ENCODE measurements at regions not wholly inside any gene's neighbourhood (a gene's known extent, or its start where the extent isn't known, plus 50 kb on each side); places are given as distances from the start of the nearest gene placed in this dataset.

DNA sequence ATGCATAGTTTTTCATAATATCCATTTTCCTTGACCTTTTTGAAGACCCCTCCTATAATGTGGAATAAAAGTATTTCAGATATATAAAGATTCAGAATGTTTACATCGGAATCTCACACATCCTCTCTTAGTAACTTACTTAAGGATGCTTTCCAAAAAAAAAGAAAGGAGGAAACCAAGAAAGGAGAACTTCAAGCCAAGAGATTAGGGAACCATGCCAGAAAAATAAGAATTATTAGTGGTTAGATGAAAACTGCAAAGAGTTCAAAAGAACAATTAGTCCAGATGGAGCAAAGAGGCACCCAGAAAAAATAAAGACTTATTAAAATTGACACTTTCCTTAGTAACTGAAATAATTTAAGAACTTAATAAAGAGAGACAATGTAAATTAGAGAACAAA lies 179.2 kb downstream of the DUSP6 start:
- no peak overlapping the region for H3K9ac ChIP-seq
- no peak overlapping the region for H3K27ac ChIP-seq
- TF ChIP-seq, protein P1, sequence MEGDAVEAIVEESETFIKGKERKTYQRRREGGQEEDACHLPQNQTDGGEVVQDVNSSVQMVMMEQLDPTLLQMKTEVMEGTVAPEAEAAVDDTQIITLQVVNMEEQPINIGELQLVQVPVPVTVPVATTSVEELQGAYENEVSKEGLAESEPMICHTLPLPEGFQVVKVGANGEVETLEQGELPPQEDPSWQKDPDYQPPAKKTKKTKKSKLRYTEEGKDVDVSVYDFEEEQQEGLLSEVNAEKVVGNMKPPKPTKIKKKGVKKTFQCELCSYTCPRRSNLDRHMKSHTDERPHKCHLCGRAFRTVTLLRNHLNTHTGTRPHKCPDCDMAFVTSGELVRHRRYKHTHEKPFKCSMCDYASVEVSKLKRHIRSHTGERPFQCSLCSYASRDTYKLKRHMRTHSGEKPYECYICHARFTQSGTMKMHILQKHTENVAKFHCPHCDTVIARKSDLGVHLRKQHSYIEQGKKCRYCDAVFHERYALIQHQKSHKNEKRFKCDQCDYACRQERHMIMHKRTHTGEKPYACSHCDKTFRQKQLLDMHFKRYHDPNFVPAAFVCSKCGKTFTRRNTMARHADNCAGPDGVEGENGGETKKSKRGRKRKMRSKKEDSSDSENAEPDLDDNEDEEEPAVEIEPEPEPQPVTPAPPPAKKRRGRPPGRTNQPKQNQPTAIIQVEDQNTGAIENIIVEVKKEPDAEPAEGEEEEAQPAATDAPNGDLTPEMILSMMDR (conservative IDR thresholded peaks at IDR 0.05; ENCODE audit: low read depth, low read length) = no peak
- H3K27me3 ChIP-seq (ENCODE audit: insufficient read depth, low read depth) = no peaks in the 10 kb centered on the region
- no peaks in the 10 kb centered on the region for H4K20me1 ChIP-seq (ENCODE audit: insufficient read depth)
- no peak overlapping the region for H3K4me2 ChIP-seq
- H2AFZ ChIP-seq (ENCODE audit: low read depth) = no peak overlapping the region
- H3K4me3 ChIP-seq (IDR thresholded peaks at IDR 0.05; ENCODE audit: insufficient read depth, low read depth, low read length) = no peak overlapping the region
- H3K79me2 ChIP-seq (ENCODE audit: insufficient read depth, low read depth) = no peaks in the 10 kb centered on the region
- H3K36me3 ChIP-seq (ENCODE audit: insufficient read depth) = no peaks in the 10 kb centered on the region
- H3K4me1 ChIP-seq (ENCODE audit: low read depth, poor library complexity, severe bottlenecking) = no peaks in the 10 kb centered on the region

DNA sequence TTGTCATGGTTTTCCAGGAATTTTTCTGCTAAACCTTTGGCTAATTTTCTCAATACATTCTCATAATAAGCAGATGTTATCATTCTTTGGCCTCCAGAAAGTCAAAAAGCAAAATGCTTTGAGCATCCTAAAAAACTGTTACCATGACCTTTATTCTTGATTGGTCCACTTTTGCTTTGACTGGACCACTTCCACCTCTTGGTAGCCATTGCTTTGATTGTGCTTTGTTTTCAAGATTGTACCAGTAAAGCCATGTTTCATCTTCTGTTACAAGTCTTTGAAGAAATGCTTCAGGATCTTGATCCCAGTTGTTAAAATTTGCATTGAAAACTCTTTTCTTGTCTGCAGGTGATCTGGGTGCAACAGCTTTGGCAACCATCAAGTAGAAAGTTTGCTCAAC lies 180.1 kb downstream of the DUSP6 start:
- H3K4me1 ChIP-seq (ENCODE audit: low read depth, poor library complexity, severe bottlenecking) = no peaks in the 10 kb centered on the region
- H3K4me2 ChIP-seq = no peak overlapping the region
- no peaks in the 10 kb centered on the region for H4K20me1 ChIP-seq (ENCODE audit: insufficient read depth)
- H2AFZ ChIP-seq (ENCODE audit: low read depth) = no peak overlapping the region
- no peaks in the 10 kb centered on the region for H3K79me2 ChIP-seq (ENCODE audit: insufficient read depth, low read depth)
- H3K4me3 ChIP-seq (IDR thresholded peaks at IDR 0.05; ENCODE audit: insufficient read depth, low read depth, low read length) = no peak overlapping the region
- H3K27me3 ChIP-seq (ENCODE audit: insufficient read depth, low read depth) = no peaks in the 10 kb centered on the region
- H3K9ac ChIP-seq = no peak overlapping the region
- H3K27ac ChIP-seq = no peak overlapping the region
- no peaks in the 10 kb centered on the region for H3K36me3 ChIP-seq (ENCODE audit: insufficient read depth)
- TF ChIP-seq, protein P1 (conservative IDR thresholded peaks at IDR 0.05; ENCODE audit: low read depth, low read length) = no peak

DNA sequence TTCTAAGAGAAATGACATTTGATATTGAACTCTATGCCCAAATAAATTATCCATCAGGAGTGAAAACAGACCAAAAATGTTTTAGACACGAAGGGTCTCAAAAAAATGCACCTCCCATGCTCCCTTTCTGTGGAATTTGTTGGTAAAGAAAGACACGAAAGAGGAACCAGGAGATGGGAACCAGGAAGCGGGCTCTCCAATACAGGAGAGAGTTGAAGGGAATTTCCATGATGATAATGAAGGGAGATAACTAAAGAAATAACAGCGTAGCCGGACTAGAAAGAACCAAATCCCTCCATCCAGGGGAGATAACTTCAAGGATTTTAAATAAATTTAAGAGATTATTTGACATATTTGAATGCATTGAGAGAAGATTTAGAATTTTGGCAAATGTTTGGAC lies 183.0 kb downstream of the DUSP6 start:
- Histone ChIP-seq H3K4me2 (no peak overlapping the region), H3K4me3 (IDR thresholded peaks at IDR 0.05; ENCODE audit: insufficient read depth, low read depth, low read length) (no peak overlapping the region), H3K9ac (no peak overlapping the region), H3K79me2 (ENCODE audit: insufficient read depth, low read depth) (no peaks in the 10 kb centered on the region), H3K27ac (no peak overlapping the region), H4K20me1 (ENCODE audit: insufficient read depth) (no peaks in the 10 kb centered on the region), H3K4me1 (ENCODE audit: low read depth, poor library complexity, severe bottlenecking) (peaks cover 5% of the 10 kb centered on the region), H3K36me3 (ENCODE audit: insufficient read depth) (no peaks in the 10 kb centered on the region), H3K27me3 (ENCODE audit: insufficient read depth, low read depth) (no peaks in the 10 kb centered on the region), H2AFZ (ENCODE audit: low read depth) (no peak overlapping the region)
- TF ChIP-seq, protein P1 (conservative IDR thresholded peaks at IDR 0.05; ENCODE audit: low read depth, low read length) = no peak

DNA sequence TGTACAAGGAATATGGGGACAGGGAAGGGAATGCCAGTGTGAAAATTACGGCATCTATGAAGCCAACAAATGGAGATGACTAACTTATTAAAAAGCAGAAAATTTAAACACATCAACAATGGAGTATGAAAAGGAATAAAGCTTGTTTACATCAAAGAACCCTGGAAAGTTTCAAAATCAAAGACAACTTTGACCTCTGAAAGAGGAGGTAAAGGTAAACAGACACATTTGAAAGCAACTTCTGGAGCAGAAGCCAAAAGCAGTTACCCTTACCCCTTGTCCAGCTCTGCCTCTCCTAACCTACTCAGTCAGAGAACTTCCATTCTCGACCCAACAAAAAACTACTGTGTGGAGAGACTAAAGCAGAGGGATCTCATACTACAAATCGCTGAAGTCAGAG lies 184.3 kb downstream of the DUSP6 start:
- Histone ChIP-seq H3K79me2 (ENCODE audit: insufficient read depth, low read depth) (no peaks in the 10 kb centered on the region), H3K4me1 (ENCODE audit: low read depth, poor library complexity, severe bottlenecking) (peaks cover 9% of the 10 kb centered on the region), H4K20me1 (ENCODE audit: insufficient read depth) (no peaks in the 10 kb centered on the region), H2AFZ (ENCODE audit: low read depth) (no peak overlapping the region), H3K36me3 (ENCODE audit: insufficient read depth) (no peaks in the 10 kb centered on the region), H3K27ac (no peak overlapping the region), H3K9ac (no peak overlapping the region), H3K4me2 (no peak overlapping the region), H3K27me3 (ENCODE audit: insufficient read depth, low read depth) (no peaks in the 10 kb centered on the region), H3K4me3 (IDR thresholded peaks at IDR 0.05; ENCODE audit: insufficient read depth, low read depth, low read length) (no peak overlapping the region)
- TF ChIP-seq, protein P1 (conservative IDR thresholded peaks at IDR 0.05; ENCODE audit: low read depth, low read length) = no peak
